HG03354 (cell line): ENCODE measurements at regions not wholly inside any gene's neighbourhood (a gene's known extent, or its start where the extent isn't known, plus 50 kb on each side); places are given as distances from the start of the nearest gene placed in this dataset.
"Not testable (repeated sequence)": the region's sequence is repeated elsewhere in the genome, so short reads cannot be mapped to it uniquely, and the experiment has no call there.

ENCODE experiments used
- ATAC-seq: cut with Tn5 transposase; IDR thresholded peaks from one replicate; pipeline ENCODE4 v1.9.1; 2021; ENCODE audit warnings: mild to moderate bottlenecking; ENCODE audit not compliant: unreplicated experiment, poor library complexity, severe bottlenecking

- no peak for ATAC-seq
Observed at GRCh38 chr4:187480146-187481145, 515.1 kb upstream of the ZFP42 start.

- ATAC-seq: no peak
Observed at GRCh38 chr4:187484186-187484585, 511.4 kb upstream of the ZFP42 start.

- ATAC-seq: no peak
Observed at GRCh38 chr4:187485676-187486075, 509.9 kb upstream of the ZFP42 start.

GRCh38 chr4:187491286-187491685, 504.3 kb upstream of the ZFP42 start:
- ATAC-seq: no peak

- no peak for ATAC-seq
Observed at GRCh38 chr4:187491959-187492358, 503.6 kb upstream of the ZFP42 start.

GRCh38 chr4:187493661-187494060, 501.9 kb upstream of the ZFP42 start:
- ATAC-seq: no peak

- ATAC-seq: no peak
Observed at GRCh38 chr4:187499956-187500355, 495.6 kb upstream of the ZFP42 start.

GRCh38 chr4:187500796-187501195, 494.8 kb upstream of the ZFP42 start:
- ATAC-seq: no peak

GRCh38 chr4:187501731-187502130, 493.8 kb upstream of the ZFP42 start:
- ATAC-seq: no peak

GRCh38 chr4:187504974-187505797, 490.4 kb upstream of the ZFP42 start:
- ATAC-seq: no peak

- not testable (repeated sequence) for ATAC-seq
Observed at GRCh38 chr4:187505798-187506141, 489.8 kb upstream of the ZFP42 start.

GRCh38 chr4:187516224-187516623, 479.3 kb upstream of the ZFP42 start:
- ATAC-seq: no peak

- ATAC-seq: no peak
Observed at GRCh38 chr4:187541666-187542065, 453.9 kb upstream of the ZFP42 start.

GRCh38 chr4:187544461-187545053, 451.0 kb upstream of the ZFP42 start:
- no peak for ATAC-seq

GRCh38 chr4:187547316-187547715, 448.3 kb upstream of the ZFP42 start:
- no peak for ATAC-seq

- no peak for ATAC-seq
Observed at GRCh38 chr4:187550256-187550950, 445.2 kb upstream of the ZFP42 start.

- no peak for ATAC-seq
Observed at GRCh38 chr4:187552781-187553180, 442.8 kb upstream of the ZFP42 start.

- no peak for ATAC-seq
Observed at GRCh38 chr4:187555174-187555573, 440.4 kb upstream of the ZFP42 start.

- no peak for ATAC-seq
Observed at GRCh38 chr4:187558391-187558790, 437.2 kb upstream of the ZFP42 start.

GRCh38 chr4:187562345-187562744, 433.2 kb upstream of the ZFP42 start:
- ATAC-seq: no peak
